Caco-2 (cell line): ENCODE measurements at regions not wholly inside any gene's neighbourhood (a gene's known extent, or its start where the extent isn't known, plus 50 kb on each side); places are given as distances from the start of the nearest gene placed in this dataset.

Experiments used
- BruUV-seq: library from RNA; stranded (reverse); fragments of 400-500 nt; replicated peaks from 2 replicates; lab custom pipeline; 2021; lab: Mats Ljungman, UMichigan
- CTCF ChIA-PET: fragments of 300-600 bp; sonication (Branson Sonifier 250); formaldehyde crosslinking; loops from one replicate; lab custom pipeline; 2022; ENCODE audit warnings: antibody characterized with exemption; lab: Charles Lee
- POLR2A ChIA-PET: fragments of 300-600 bp; sonication (Branson Sonifier 250); formaldehyde crosslinking; loops from one replicate; lab custom pipeline; 2022; ENCODE audit warnings: antibody characterized with exemption; lab: Charles Lee
- DNase-seq, 2 experiments: peaks; one replicate each; pipeline versions ENCODE4 v3.0.0 to v3.0.0-alpha.2; 2020 to 2022
- H3K27me3 ChIP-seq: replicated peaks from 2 replicates; pipeline ENCODE4 v1.6.0; 2011; ENCODE audit warnings: low read length; ENCODE audit not compliant: control insufficient read depth, insufficient read depth
- H3K36me3 ChIP-seq: 2 replicates; pipeline ENCODE4 v1.5.1; 2011; ENCODE audit warnings: low read length; ENCODE audit not compliant: control insufficient read depth, insufficient read depth
- H3K4me1 ChIP-seq: fragments of 250-450 bp; sonication (Bioruptor Pico); 2 replicates; pipeline ENCODE4 v1.5.1; 2020; ENCODE audit warnings: mild to moderate bottlenecking
- H3K4me3 ChIP-seq: 2 replicates; pipeline ENCODE4 v1.5.1; 2011; ENCODE audit warnings: low read depth, mild to moderate bottlenecking, control low read depth, low read length
- H3K9me3 ChIP-seq: fragments of 250-450 bp; sonication (Bioruptor Pico); 2 replicates; pipeline ENCODE4 v1.5.1; 2020; ENCODE audit warnings: mild to moderate bottlenecking, moderate library complexity
- H3K27ac Mint-ChIP-seq: one replicate; pipeline ENCODE4 v1.8.0; 2022; ENCODE audit warnings: mixed read lengths; ENCODE audit not compliant: unreplicated experiment
- H3K27me3 Mint-ChIP-seq: one replicate; pipeline ENCODE4 v1.8.0; 2022; ENCODE audit warnings: mixed read lengths; ENCODE audit not compliant: insufficient read depth, unreplicated experiment
- H3K36me3 Mint-ChIP-seq: one replicate; pipeline ENCODE4 v1.8.0; 2022; ENCODE audit warnings: mild to moderate bottlenecking, mixed read lengths; ENCODE audit not compliant: insufficient read depth, unreplicated experiment
- H3K4me1 Mint-ChIP-seq: one replicate; pipeline ENCODE4 v1.8.0; 2022; ENCODE audit warnings: low read depth, mixed read lengths; ENCODE audit not compliant: unreplicated experiment
- H3K4me3 Mint-ChIP-seq: one replicate; pipeline ENCODE4 v1.8.0; 2022; ENCODE audit warnings: mild to moderate bottlenecking, moderate library complexity, mixed read lengths; ENCODE audit not compliant: unreplicated experiment
- H3K9me3 Mint-ChIP-seq: one replicate; pipeline ENCODE4 v1.8.0; 2022; ENCODE audit warnings: mixed read lengths; ENCODE audit not compliant: unreplicated experiment
- intact Hi-C: fragments of 100-400 bp; cut with micrococcal nuclease; formaldehyde crosslinking; loops from one replicate; pipeline ENCODE4 v1.10.0; 2022; ENCODE audit not compliant: unreplicated experiment
- TF ChIP-seq, protein P1 (sequence below), 2 experiments: fragments of 200-600 bp in 1 of 2; IDR thresholded peaks; 1 replicate in 1 of 2; 2 replicates in 1 of 2; pipeline versions ENCODE4 v1.5.1 to v1.8.0; 2011 to 2022; ENCODE audit warnings: antibody characterized with exemption in 1 of 2, control low read depth in 1 of 2, inconsistent platforms in 1 of 2, low read depth in 1 of 2, low read length in 1 of 2, mild to moderate bottlenecking in 1 of 2, moderate library complexity in 1 of 2; ENCODE audit not compliant: insufficient read depth in 1 of 2, severe bottlenecking in 1 of 2, unreplicated experiment in 1 of 2

- Mint-ChIP-seq H3K36me3 (no peaks in the 10 kb centered on the region), H3K27me3 (no peaks in the 10 kb centered on the region), H3K9me3 (no peaks in the 10 kb centered on the region), H3K27ac (no peak overlapping the region), H3K4me1 (no peaks in the 10 kb centered on the region), H3K4me3 (no peak overlapping the region)
- no peak overlapping the region for H3K4me3 ChIP-seq
- intact Hi-C loops, result no loop called here
- ChIA-PET CTCF (no interaction called here), POLR2A (no interaction called here)
- BruUV-seq, result no TSS peak
- H3K4me1 ChIP-seq, result no peaks in the 10 kb centered on the region
- no peaks in the 10 kb centered on the region for H3K9me3 ChIP-seq
- no peak for DNase-seq
- no peaks in the 10 kb centered on the region; the same call in 1 of the 2 replicates for H3K27me3 ChIP-seq
- TF ChIP-seq, protein P1, sequence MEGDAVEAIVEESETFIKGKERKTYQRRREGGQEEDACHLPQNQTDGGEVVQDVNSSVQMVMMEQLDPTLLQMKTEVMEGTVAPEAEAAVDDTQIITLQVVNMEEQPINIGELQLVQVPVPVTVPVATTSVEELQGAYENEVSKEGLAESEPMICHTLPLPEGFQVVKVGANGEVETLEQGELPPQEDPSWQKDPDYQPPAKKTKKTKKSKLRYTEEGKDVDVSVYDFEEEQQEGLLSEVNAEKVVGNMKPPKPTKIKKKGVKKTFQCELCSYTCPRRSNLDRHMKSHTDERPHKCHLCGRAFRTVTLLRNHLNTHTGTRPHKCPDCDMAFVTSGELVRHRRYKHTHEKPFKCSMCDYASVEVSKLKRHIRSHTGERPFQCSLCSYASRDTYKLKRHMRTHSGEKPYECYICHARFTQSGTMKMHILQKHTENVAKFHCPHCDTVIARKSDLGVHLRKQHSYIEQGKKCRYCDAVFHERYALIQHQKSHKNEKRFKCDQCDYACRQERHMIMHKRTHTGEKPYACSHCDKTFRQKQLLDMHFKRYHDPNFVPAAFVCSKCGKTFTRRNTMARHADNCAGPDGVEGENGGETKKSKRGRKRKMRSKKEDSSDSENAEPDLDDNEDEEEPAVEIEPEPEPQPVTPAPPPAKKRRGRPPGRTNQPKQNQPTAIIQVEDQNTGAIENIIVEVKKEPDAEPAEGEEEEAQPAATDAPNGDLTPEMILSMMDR (IDR thresholded peaks at IDR 0.05; ENCODE audit: insufficient read depth in 1 of 2, low read depth in 1 of 2, low read length in 1 of 2, severe bottlenecking in 1 of 2, unreplicated experiment in 1 of 2), result no peak
- no peaks in the 10 kb centered on the region for H3K36me3 ChIP-seq
Observed at GRCh38 chr5:67366691-67367395, 170.2 kb upstream of the CD180 start.

DNA sequence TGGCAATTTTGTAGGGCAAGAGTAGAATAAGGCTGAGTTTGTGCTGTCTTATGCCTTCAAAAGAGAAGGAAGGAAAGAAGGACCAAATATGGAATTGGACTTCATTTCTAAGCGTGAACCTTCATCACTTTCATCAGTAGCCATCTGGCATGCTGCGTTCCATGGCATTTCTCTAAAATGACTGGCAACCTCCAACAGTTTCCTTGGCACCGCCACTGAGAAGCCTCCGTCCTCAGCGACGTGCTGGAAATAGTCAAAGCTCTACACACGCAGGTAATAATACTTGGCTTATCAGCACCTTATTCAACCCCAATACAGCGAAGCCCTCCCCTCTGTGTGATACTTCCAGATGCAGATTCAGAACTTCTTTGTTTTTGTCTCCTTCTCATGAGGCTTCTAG, 169.7 kb upstream of the CD180 start:
- no peaks in the 10 kb centered on the region for H3K4me1 ChIP-seq
- no peak for DNase-seq
- BruUV-seq, result no TSS peak
- TF ChIP-seq, protein P1 (IDR thresholded peaks at IDR 0.05; ENCODE audit: insufficient read depth in 1 of 2, low read depth in 1 of 2, low read length in 1 of 2, severe bottlenecking in 1 of 2, unreplicated experiment in 1 of 2), result no peak
- no peaks in the 10 kb centered on the region for H3K9me3 ChIP-seq
- no peak overlapping the region for H3K4me3 ChIP-seq
- no peaks in the 10 kb centered on the region for H3K4me1 Mint-ChIP-seq
- no peaks in the 10 kb centered on the region; the same call in 1 of the 2 replicates for H3K27me3 ChIP-seq
- H3K27me3 Mint-ChIP-seq, result no peaks in the 10 kb centered on the region
- no peaks in the 10 kb centered on the region for H3K36me3 ChIP-seq
- CTCF ChIA-PET, result no interaction called here
- H3K4me3 Mint-ChIP-seq, result no peak overlapping the region
- no peak overlapping the region for H3K27ac Mint-ChIP-seq
- H3K9me3 Mint-ChIP-seq, result no peaks in the 10 kb centered on the region
- H3K36me3 Mint-ChIP-seq, result no peaks in the 10 kb centered on the region
- intact Hi-C loops, result no loop called here
- POLR2A ChIA-PET, result no interaction called here

GRCh38 chr5:67364381-67364970, 167.9 kb upstream of the CD180 start:
- CTCF ChIA-PET, result interaction anchor here (0.9 kb wide), 1 partner anchor 30 kb away, joined by 4 read pairs; no protein-coding TSS in a partner anchor
- no peaks in the 10 kb centered on the region for H3K36me3 Mint-ChIP-seq
- no peak overlapping the region for H3K27ac Mint-ChIP-seq

More at GRCh38 chr5:67364381-67364970, 167.9 kb upstream of the CD180 start:
- intact Hi-C loops, result no loop called here
- DNase-seq, result no peak
- BruUV-seq, result no TSS peak
- no peaks in the 10 kb centered on the region for H3K9me3 ChIP-seq
- no peak overlapping the region for H3K4me3 ChIP-seq
- H3K27me3 ChIP-seq, result no peaks in the 10 kb centered on the region; the same call in 1 of the 2 replicates
- no peaks in the 10 kb centered on the region for H3K4me1 ChIP-seq
- Mint-ChIP-seq H3K4me1 (no peaks in the 10 kb centered on the region), H3K27me3 (no peaks in the 10 kb centered on the region), H3K4me3 (no peak overlapping the region), H3K9me3 (no peaks in the 10 kb centered on the region)
- POLR2A ChIA-PET, result no interaction called here
- H3K36me3 ChIP-seq, result no peaks in the 10 kb centered on the region
- TF ChIP-seq, protein P1 (IDR thresholded peaks at IDR 0.05; ENCODE audit: insufficient read depth in 1 of 2, low read depth in 1 of 2, low read length in 1 of 2, severe bottlenecking in 1 of 2, unreplicated experiment in 1 of 2), result no peak
